NCI-H2081 treated with DMSO at 0.1 percent for 48 hours (cell line): ENCODE measurements at regions not wholly inside any gene's neighbourhood (a gene's known extent, or its start where the extent isn't known, plus 50 kb on each side); places are given as distances from the start of the nearest gene placed in this dataset.
"Not testable (repeated sequence)": the region's sequence is repeated elsewhere in the genome, so short reads cannot be mapped to it uniquely, and the experiment has no call there.

Experiments
- DNase-seq: peaks from one replicate; lab custom pipeline; 2025; lab: John Stamatoyannopoulos, UW

DNA sequence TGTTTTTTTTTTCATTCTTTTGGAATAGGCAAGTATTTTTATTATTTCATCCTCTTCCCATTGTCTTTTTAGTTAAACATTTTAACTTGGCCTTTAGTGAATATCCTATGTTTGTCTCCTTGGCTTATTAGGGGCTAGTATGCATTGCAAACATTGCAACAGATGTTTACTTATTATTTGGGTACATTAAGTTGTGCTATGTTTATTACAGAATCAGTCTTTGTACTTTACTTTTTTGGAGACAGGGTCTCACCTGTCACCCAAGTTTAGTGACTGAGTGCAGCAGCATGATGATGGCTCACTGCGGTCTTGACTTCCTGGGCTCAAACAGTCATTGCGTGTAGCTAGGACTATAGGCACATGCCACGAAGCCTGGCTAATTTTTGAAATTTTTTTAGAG is 51.1 kb upstream of the NUDT6 start:
- no peak for DNase-seq

DNA sequence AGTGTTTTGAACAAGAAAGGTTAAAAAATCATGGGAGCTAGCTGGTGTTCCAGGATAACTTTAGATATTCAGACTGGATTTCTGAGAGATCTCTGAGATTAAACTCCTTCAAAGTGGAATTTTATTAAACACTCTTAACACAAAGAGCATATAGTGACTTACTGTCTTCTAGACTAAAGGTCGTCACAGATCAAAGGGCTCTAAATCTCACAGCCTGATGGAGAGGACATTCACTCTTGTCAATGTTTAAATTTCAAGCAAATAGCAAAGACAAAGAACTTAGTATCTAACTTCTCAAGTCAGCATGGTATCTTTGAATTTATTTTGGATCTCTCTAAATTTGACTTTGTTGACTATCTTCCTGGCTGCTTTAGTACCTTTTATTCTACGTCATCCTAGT is 53.7 kb upstream of the NUDT6 start:
- no peak for DNase-seq

DNA sequence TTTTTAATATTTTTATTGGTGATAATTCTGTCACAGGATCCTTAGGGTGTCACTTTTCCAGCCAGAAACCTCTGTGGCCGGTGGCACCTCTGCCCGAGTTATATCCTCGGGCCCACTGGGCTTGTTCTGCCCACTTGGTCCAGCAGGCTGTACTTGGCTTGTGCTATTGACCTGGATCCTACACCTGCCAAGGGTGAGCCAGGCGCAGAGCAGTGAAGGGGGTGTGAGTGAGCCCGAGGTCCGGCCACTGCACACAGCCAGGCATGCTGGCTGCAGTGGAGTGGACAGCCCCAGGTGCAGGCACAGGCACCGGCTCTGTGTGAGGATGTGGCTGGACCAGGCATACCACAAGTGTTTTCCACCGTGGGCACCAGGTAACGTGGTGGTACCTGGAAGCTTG is 54.7 kb upstream of the NUDT6 start:
- DNase-seq = no peak

DNA sequence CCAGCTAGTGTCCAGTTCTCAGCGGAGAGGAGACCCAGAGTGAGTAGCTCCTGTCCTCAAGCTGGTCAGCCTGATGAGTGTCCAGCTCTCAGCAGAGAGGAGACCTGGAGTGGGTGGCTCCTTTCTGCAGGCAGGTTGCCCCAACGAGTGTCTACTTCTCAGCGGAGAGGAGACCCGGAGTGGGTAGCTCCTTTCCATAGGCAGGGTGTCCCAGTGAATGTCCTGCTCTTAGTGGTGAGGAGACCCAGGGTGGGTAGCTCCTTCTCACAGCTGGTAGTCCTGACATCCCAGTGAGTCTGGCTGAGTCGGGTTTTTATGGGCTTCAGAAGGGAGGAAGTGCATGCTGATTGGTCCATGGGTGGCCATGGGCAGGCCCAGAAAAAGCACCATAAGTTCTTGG is 55.7 kb upstream of the NUDT6 start:
- DNase-seq = no peak

DNA sequence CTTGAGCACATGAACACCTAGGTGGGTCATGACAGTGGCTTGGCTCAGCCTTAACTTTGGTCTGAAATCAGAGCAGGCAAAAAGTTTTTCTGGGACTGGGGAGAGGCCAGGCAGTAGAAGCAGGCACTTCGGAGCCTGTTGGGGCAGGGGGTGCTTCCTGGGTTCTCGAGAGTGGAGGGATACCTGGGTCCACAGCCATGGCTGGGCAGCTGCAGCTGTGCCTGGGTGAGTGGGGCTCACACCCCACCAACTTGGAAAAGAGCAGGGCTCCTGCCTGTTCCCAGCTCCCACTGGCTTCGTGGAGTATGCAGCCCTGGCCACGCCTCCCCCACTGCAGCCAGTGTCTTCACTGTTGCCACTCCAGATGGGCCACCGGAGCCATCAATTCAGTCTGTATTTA is 56.4 kb upstream of the NUDT6 start:
- DNase-seq = no peak

DNA sequence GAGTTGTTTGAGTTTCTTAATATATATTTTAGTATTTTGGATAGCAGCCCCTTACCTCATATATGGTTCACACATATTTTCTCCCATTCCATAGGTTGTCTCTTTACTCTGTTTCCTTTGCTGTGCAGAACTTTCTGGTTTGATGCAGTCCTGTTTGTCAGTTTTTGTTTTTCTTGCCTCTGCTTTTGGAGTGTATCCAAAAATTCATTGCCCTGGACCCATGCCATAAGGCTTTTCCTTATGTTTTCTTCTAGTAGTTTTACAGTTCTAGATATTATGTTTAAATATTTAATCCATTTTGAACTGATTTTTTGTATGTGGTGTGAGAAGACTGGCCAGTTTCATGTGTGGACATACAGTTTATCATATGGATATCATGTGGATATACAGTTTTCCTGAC is 58.5 kb upstream of the NUDT6 start:
- DNase-seq = no peak

DNA sequence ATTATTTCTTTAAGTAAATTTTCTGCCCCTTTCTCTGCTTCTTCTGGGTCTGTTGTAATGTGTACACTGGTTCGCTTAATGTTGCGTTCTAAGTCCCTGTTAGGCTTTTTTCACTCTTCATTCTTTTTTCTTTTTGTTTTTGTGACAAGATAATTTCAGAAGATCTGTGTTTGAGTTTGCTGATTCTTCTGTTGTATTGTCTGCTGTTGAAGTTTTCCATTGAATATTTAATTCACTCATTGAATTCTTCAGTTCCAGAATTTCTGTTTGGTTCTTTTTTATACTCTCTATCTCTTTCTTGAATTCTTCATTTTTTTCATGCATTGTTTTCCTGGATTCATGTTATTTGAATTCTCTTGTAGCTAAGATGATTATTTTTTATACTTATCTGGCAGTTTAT is 66.3 kb upstream of the NUDT6 start:
- no peak for DNase-seq

DNA sequence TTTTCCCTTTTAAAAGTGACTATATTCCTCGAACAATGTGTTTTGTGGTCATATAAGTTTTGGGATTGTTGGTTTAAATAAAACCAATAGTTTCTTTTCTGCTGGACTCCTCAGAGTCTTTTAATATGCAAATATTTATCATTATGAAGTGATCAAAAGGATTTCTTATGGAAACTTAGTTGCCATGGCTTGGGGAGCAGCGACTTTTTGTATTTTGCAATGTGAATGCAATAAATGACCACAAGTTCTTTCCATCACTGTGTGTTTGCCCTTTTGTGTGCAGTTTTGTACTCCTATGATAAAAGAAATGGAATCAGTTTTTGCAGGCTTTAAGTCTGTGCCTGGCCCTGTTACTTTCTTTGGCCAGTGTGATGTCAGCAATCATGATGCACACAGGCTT is 68.5 kb upstream of the NUDT6 start:
- DNase-seq = no peak

DNA sequence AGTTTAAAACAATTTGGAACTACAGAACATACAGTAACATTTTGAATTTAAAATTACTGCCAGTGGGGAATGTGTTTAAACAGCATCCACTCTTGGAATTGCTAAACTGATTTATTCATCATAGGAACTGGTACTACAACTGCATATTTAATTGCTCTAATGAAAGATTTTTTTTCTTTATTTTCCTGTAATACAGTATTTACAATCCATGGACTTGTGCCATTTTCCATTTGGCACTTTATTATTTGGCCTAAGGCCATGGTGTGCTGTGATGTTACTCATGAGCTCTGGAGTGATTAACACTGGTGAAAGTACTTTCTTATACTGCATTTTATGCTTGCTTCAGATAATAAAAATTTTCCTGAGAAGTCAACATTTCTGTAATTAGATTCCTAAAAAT is 69.7 kb upstream of the NUDT6 start:
- DNase-seq = no peak

DNA sequence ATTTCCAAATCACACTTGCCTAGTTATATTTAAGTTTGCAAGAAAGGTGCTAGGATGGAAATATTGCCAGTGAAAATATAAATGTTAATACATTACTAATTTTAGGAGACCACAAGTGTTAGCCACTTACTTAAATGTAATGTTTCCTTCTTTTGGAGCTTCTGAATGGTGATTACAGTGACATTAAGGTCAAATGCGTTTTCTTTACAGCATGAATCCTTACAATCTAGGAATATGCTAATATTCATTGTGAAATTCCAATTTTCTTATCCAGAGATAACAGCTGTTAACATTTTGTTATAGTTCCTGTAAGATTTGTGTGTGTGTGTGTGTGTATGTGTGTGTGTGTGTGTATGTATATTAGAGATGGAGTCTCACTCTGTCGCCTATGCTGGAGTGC is 70.2 kb upstream of the NUDT6 start:
- no peak for DNase-seq

DNA sequence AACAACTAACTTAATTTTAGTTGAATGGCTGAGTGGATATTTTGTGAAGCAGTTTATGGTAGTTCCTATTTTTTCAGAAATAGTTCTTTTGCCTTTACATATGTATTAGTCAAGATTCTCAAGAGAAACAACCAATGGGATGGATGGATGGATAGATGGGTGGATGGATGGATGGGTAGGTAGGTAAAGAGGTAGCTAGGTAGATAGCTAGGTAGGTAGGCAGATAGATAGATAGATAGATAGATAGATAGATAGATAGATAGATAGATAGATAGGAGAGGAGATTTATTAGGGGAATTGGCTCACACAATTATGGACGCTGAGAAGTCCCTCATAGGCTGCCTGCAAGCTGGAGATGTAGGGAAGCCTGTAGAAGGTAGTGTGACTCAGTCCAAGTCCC is 74.0 kb upstream of the NUDT6 start:
- DNase-seq = no peak

DNA sequence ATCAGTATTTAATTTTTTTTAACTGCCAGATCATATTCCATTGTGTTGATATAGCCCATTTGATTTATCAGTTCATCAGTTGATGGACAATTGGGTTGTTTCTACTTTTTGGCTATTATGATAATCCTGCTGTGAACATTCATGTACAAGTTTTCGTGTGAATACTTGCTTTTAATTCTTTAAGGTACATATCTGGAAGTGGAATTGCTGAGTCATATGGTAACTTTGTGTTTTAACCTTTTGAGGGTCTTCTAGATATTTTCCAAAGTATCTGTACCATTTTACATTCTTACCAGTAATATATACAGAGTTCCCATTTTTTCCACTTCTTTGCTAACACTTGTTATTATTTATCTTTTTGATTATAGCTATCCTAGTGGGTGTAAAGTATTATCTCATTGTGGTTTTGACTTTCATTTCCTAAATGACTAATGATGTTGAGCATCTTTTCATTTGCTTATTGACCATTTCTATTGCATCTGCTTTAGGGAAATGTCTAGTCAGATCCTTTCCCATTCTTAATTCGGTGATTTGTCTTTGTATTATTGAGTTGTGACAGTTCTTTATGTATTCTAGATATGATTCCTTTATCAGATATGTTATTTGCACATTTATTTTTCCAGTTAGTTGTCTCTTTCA is 75.2 kb upstream of the NUDT6 start:
- no peak for DNase-seq

DNA sequence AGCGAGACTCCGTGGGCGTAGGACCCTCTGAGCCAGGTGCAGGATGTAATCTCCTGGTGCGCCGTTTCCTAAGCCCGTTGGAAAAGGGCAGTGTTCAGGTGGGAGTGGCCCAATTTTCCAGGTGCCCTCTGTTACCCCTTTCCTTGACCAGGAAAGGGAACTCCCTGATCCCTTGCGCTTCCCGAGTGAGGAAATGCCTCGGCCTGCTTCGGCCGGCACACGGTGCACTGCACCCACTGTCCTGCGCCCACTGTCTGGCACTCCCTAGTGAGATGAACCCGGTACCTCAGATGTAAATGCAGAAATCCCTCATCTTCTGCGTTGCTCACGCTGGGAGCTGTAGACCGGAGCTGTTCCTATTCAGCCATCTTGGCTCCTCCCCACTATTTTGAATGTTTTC is 81.7 kb upstream of the NUDT6 start:
- not testable (repeated sequence) for DNase-seq

DNA sequence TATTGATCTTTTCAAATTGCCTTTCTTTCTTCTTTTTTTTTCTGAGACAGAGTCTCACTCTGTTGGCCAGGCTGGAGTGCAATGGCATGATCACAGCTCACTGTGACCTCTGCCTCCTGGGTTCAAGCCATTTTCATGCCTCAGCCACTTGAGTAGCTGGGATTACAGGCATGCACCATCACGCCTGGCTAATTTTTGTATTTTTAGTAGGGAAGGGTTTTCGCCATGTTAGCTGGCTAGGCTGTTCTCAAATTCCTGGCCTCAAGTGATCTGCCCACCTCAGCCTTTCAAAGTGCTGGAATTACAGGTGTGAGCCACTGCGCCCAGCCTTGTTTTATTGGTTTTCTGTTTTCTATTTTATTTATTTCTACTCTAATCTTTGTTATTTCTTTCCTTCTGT is 82.7 kb upstream of the NUDT6 start:
- DNase-seq = not testable (repeated sequence)

DNA sequence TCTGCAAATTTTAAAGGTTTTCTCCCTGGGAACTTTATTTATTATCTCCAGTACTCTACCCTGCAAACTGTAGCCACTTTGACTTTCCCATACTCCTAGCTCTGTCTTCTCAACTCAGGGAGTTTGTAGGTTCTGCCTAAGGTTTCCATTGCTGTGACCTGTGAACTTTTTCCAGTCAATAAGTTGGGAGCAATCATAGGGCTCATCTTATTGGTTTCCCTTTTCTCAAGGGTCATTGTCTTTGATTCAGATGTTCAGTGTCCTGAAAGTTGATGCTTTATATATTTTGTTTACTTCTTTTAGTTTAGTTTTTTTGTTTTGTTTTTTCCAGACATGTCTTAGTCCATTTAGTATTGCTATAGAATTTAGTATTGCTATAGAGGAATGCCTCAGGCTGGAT is 85.3 kb upstream of the NUDT6 start:
- no peak for DNase-seq

DNA sequence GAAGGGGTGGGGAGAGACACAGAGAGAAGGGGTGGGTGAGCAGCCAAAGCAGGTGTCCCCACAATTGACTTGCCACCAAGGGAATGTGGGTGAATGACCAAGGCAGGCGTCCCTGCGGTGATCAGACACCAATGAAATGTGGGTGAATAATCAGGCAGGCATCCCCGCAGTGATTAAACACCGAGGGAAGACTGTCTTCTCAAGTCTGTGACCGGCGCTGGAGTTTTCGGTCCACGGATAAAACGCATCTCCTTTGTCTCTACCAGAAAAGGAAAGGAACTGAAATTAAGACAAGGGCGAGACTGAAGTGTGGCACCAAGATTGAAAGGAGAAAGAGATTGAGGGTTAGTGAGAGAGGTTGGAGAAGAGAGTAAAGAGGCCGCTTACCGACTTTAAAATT is 90.0 kb upstream of the NUDT6 start:
- DNase-seq = not testable (repeated sequence)

DNA sequence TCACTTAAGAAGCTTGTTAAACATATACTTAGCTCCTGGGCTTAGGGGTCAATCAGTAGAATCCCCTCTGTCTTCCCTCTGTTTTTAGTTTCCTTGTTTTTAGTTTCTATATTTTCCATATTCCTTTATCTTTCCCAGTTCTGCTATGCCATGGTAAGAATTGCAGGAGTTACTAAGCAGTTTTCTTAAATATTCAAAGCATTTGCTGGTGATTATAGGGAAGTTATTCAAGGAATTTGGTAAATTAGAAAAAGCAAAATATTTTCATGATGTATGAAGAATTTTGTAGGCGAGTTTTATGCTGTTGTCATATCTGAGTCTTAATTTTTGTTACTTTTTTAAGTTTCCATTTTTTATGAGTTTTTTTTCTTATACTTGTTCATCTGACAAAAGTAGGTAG is 91.6 kb upstream of the NUDT6 start:
- no peak for DNase-seq

DNA sequence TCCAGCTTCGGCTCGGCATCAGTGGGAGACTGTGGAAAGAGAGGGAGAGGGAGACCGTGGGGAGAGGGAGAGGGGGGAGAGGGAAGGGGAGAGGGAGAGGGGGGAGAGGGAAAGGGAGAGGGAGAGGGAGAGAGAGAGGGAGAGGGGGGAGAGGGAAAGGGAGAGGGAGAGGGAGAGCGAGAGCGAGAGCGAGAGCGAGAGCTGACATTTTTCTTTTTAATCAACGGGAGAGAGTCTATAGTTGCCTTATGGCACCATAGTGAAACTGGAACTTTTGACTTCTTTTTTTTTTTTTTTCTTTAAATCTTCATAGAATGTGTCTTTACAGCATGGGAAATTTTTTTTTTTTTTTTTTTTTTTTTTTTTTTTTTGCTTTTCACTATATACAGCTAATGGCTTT is 94.7 kb upstream of the NUDT6 start:
- no peak for DNase-seq

DNA sequence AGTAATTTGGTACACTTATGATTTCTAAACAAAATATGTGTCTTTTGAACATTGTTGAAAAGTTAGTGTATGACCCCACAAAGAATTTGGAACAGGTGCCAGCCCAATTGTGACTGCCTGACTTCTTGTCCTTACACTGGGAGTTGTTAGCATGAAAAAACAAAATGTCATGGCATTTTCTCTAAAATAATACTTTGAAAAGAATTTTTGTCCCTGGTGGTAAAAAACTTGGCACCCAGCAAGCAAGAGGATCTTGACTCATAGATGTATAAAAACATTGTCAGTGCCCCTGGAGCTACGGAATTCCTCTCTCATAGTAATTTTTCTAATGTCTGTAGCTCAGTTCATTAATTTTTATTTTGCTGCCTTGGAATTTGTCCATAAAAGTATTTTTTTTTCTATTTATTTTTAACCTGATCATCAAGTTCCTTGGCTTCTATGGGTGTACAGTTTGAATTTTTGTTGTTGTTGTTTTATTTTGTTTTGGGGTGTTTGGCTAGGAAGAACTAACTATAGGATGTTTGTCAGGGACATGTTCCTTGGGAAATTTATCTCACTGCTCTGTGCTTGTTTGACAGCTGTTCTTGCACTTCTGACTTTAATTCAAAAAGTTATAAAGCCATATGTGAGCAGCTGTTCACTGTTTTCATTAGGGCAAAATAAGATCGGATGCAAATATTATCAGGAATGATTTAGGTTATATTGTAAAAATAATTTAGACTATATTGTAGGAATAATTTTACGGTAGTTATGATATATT is 95.4 kb upstream of the NUDT6 start:
- DNase-seq = no peak

DNA sequence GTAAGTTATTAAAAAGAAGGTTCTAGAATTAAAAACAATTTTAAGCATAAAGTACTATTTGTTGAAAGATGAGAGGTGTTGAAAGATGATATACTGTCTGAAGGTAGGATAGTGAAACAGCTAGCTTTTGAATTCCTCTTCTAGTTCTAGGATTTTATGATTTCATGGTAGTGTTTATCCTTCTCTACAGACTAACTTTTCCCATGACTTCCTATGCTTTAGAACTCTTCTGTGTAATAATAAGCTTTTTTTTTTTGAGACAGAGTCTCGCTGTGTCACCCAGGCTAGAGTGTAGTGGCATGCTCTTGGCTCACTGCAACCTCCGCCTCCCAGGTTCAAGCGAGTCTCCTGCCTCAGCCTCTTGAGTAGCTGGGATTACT is 96.0 kb upstream of the NUDT6 start:
- no peak for DNase-seq

DNA sequence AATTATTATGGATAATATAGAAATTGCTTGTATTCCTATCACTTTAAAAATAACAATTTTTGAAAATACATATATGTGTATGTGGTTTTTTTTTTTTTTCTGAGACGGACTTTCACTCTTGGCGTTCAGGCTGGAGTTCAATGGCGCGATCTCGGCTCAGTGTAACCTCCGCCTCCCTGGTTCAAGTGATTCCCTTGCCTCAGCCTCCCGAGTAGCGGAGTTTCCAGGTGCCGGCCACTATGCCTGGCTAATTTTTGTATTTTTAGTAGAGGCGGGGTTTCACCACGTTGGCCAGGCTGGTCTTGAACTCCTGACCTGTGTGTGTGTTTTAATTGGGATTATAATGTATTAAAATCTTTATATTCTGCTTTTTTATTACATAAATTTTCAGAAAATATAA is 97.9 kb upstream of the NUDT6 start:
- DNase-seq = no peak

DNA sequence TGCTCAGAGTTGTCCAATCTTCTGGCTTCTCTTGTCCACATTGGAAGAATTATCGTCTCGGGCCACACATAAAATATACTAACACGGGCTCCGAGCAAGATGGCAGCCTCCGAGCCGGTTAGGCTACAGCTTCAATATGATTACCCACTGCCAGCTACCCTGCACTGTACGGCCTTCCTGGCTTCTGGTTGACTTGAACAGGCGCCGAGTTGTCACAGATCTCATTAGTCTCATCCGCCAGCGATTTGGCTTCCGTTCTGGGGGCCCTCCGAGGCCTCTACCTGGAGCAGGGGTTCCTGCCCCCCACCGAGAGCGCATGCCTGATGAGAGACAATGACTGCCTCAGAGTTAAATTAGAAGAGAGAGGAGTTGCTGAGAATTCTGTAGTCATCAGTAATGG is 101.2 kb upstream of the NUDT6 start:
- no peak for DNase-seq

DNA sequence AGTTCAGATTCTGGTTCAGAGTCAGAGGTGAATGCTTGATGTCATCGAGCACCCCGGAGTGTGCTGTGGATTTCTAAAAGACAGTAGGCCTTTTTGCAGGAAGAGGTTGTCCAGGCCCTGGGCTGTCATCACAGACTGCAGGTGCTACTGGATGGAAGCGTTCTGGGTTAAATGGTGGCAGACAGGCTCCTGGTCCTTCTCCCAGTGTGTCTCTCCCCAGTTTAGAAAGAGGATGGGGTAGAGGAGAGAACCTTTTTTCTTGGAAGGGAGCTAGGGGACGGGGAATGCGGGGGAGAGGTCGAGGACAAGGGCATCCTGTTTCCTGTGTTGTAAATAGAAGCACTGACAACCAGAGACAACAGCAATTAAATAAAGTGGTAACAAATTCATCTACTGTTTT is 102.3 kb upstream of the NUDT6 start:
- DNase-seq = no peak

DNA sequence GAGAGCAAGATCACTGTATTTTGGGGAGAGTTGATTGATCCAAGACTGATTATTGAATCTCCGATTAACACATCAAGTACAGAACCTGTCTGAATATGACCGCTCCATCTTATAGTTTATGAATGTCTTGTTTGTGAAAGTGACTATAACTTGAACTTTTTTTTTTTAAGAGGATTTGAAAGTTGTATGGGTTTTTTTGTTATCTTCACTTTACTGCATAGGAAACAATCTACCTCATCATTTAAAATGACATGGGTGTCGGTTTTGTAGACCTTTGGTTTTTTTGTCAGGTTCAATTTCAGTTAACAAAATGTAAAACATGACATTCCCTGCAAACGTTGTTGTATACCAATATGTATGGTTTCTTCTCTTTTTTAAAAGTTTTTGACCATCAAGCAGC is 103.0 kb upstream of the NUDT6 start:
- DNase-seq = no peak
